GM08714 (cell line): ENCODE measurements at regions not wholly inside any gene's neighbourhood (a gene's known extent, or its start where the extent isn't known, plus 50 kb on each side); places are given as distances from the start of the nearest gene placed in this dataset.

Experiments
- H3K4me3 ChIP-seq: fragments of 200-500 bp; sonication (Bioruptor generic); 2 replicates; pipeline ENCODE4 v1.5.1; 2014; ENCODE audit warnings: mild to moderate bottlenecking, low read length, inconsistent platforms
- ZNF274 ChIP-seq: IDR thresholded peaks from 2 replicates; pipeline ENCODE4 v1.6.1; 2012; ENCODE audit warnings: mild to moderate bottlenecking, low read depth, low read length

- no peak for TF ChIP-seq ZNF274
- peak overlapping the region; percentile 63; the same call in 1 of the 2 replicates for H3K4me3 ChIP-seq
These were observed 279.7 kb upstream of the FIGN start for GRCh38 chr2:164015328-164016123.

GRCh38 chr2:164014791-164015190 is 279.0 kb upstream of the FIGN start:
- TF ChIP-seq ZNF274: no peak
- no peak overlapping the region for H3K4me3 ChIP-seq

GRCh38 chr2:164014068-164014731 is 278.4 kb upstream of the FIGN start:
- H3K4me3 ChIP-seq: no peak overlapping the region
- no peak for TF ChIP-seq ZNF274

- TF ChIP-seq ZNF274: no peak
- H3K4me3 ChIP-seq: no peak overlapping the region
These were observed 276.8 kb upstream of the FIGN start for GRCh38 chr2:164012581-164012980.

GRCh38 chr2:164009756-164010337 is 274.0 kb upstream of the FIGN start:
- TF ChIP-seq ZNF274: no peak
- H3K4me3 ChIP-seq: no peak overlapping the region

- TF ChIP-seq ZNF274: no peak
These were observed 272.9 kb upstream of the FIGN start for GRCh38 chr2:164008752-164009151.

GRCh38 chr2:164006704-164007103 is 270.9 kb upstream of the FIGN start:
- no peak for TF ChIP-seq ZNF274
- no peak overlapping the region for H3K4me3 ChIP-seq

More at GRCh38 chr2:164008752-164009151, 272.9 kb upstream of the FIGN start:
- H3K4me3 ChIP-seq: no peak overlapping the region

- no peak overlapping the region for H3K4me3 ChIP-seq
These were observed 264.4 kb upstream of the FIGN start for GRCh38 chr2:164000176-164000575.

GRCh38 chr2:163997466-163997865 is 261.7 kb upstream of the FIGN start:
- no peak overlapping the region for H3K4me3 ChIP-seq
- no peak for TF ChIP-seq ZNF274

More at GRCh38 chr2:164000176-164000575, 264.4 kb upstream of the FIGN start:
- TF ChIP-seq ZNF274: no peak

- TF ChIP-seq ZNF274: no peak
- H3K4me3 ChIP-seq: no peak overlapping the region
These were observed 254.7 kb upstream of the FIGN start for GRCh38 chr2:163990541-163990940.

- TF ChIP-seq ZNF274: no peak
These were observed 254.3 kb upstream of the FIGN start for GRCh38 chr2:163990101-163990500.

GRCh38 chr2:163987175-163987940 is 251.6 kb upstream of the FIGN start:
- TF ChIP-seq ZNF274: no peak
- H3K4me3 ChIP-seq: no peak overlapping the region

More at GRCh38 chr2:163990101-163990500, 254.3 kb upstream of the FIGN start:
- no peak overlapping the region for H3K4me3 ChIP-seq

GRCh38 chr2:163984986-163985385 is 249.2 kb upstream of the FIGN start:
- TF ChIP-seq ZNF274: no peak
- no peak overlapping the region for H3K4me3 ChIP-seq

GRCh38 chr2:163983911-163984310 is 248.1 kb upstream of the FIGN start:
- no peak overlapping the region for H3K4me3 ChIP-seq
- no peak for TF ChIP-seq ZNF274

- H3K4me3 ChIP-seq: no peak overlapping the region
- no peak for TF ChIP-seq ZNF274
These were observed 247.1 kb upstream of the FIGN start for GRCh38 chr2:163982938-163983337.
